Fibroblast of lung (primary cell): ENCODE measurements at regions not wholly inside any gene's neighbourhood (a gene's known extent, or its start where the extent isn't known, plus 50 kb on each side); places are given as distances from the start of the nearest gene placed in this dataset.

ENCODE experiments used
- DNase-seq, 2 donors: peaks; one replicate each; pipeline versions ENCODE4 v3.0.0 to v3.0.0-alpha.2; 2010; ENCODE audit warnings: low read depth in 2 of 2
- H2AFZ ChIP-seq: 2 replicates; pipeline ENCODE4 v1.5.1; 2012; ENCODE audit warnings: low read length, control low read depth, inconsistent platforms
- H3K27ac ChIP-seq: 2 replicates; pipeline ENCODE4 v1.5.1; 2011; ENCODE audit warnings: low read length, control low read depth; ENCODE audit not compliant: insufficient read depth
- H3K27me3 ChIP-seq: 2 replicates; pipeline ENCODE4 v1.5.1; 2011; ENCODE audit warnings: mild to moderate bottlenecking, low read length; ENCODE audit not compliant: control insufficient read depth, insufficient read depth
- H3K36me3 ChIP-seq: 2 replicates; pipeline ENCODE4 v1.5.1; 2011; ENCODE audit warnings: low read length; ENCODE audit not compliant: control insufficient read depth, insufficient read depth
- H3K4me1 ChIP-seq: 2 replicates; pipeline ENCODE4 v1.5.1; 2011; ENCODE audit warnings: low read length; ENCODE audit not compliant: control insufficient read depth, insufficient read depth; ENCODE audit errors: extremely low read depth
- H3K4me2 ChIP-seq: 2 replicates; pipeline ENCODE4 v1.5.1; 2011; ENCODE audit warnings: low read length, control low read depth; ENCODE audit not compliant: insufficient read depth; ENCODE audit errors: extremely low read depth
- H3K4me3 ChIP-seq, 4 experiments: fragments of 200-600 bp in 1 of 4; sonication (generic) in 1 of 4; replicated peaks in 1 of 4; 2 replicates each; pipeline ENCODE4 v1.5.1; 2011 to 2016; ENCODE audit warnings: low read length in 4 of 4, low read depth in 3 of 4, mild to moderate bottlenecking in 3 of 4, control low read depth in 2 of 4, inconsistent platforms in 1 of 4, mixed read lengths in 1 of 4; ENCODE audit not compliant: insufficient read depth in 1 of 4; ENCODE audit errors: control extremely low read depth in 1 of 4
- H3K79me2 ChIP-seq: 2 replicates; pipeline ENCODE4 v1.5.1; 2012; ENCODE audit warnings: mild to moderate bottlenecking, low read length, inconsistent platforms; ENCODE audit not compliant: control insufficient read depth, insufficient read depth
- H3K9ac ChIP-seq: 2 replicates; pipeline ENCODE4 v1.5.1; 2011; ENCODE audit warnings: mild to moderate bottlenecking, low read length, control low read depth; ENCODE audit not compliant: insufficient read depth
- H3K9me3 ChIP-seq: 2 replicates; pipeline ENCODE4 v1.5.1; 2012; ENCODE audit warnings: low read depth, low read length; ENCODE audit not compliant: control insufficient read depth, insufficient read depth
- H4K20me1 ChIP-seq: 2 replicates; pipeline ENCODE4 v1.5.1; 2011; ENCODE audit warnings: low read length; ENCODE audit not compliant: control insufficient read depth, insufficient read depth; ENCODE audit errors: extremely low read depth
- EZH2 ChIP-seq: IDR thresholded peaks from 2 replicates; pipeline ENCODE4 v1.5.1; 2012; ENCODE audit warnings: low read length, control low read depth, mild to moderate bottlenecking; ENCODE audit errors: missing control alignments
- TF ChIP-seq, protein P1 (sequence below), 2 donors: IDR thresholded peaks in 1 of 2; conservative IDR thresholded peaks in 1 of 2; 1 replicate in 1 of 2; 2 replicates in 1 of 2; pipeline ENCODE4 v1.5.1; 2011 to 2012; ENCODE audit warnings: low read length in 2 of 2, control low read depth in 1 of 2, inconsistent platforms in 1 of 2, low read depth in 1 of 2, mild to moderate bottlenecking in 1 of 2

DNA sequence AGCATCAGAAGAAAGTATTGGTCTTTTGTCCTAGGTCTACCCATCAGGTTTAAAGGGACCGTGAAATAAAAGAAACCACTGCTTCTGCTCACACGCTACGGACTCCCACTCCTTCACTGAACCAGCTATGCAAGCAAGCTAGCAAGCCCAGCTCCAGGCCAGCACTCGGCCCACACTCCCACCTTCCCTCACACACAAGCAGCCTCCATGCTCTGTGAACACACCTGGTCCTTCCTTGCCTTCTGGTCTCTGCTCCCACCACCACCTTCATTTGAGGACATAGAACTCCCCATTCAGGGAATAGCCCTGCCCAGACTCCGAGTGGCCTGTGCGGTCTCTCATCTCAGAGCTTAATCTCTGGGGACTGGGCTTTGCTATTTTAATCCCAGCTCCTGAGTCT is 436.4 kb upstream of the CDH4 start:
- no peak overlapping the region for H3K4me3 ChIP-seq
- no peaks in the 10 kb centered on the region for H3K4me1 ChIP-seq
- no peaks in the 10 kb centered on the region for H3K27me3 ChIP-seq
- no peaks in the 10 kb centered on the region for H3K9me3 ChIP-seq
- no peak for TF ChIP-seq EZH2
- TF ChIP-seq, protein P1, sequence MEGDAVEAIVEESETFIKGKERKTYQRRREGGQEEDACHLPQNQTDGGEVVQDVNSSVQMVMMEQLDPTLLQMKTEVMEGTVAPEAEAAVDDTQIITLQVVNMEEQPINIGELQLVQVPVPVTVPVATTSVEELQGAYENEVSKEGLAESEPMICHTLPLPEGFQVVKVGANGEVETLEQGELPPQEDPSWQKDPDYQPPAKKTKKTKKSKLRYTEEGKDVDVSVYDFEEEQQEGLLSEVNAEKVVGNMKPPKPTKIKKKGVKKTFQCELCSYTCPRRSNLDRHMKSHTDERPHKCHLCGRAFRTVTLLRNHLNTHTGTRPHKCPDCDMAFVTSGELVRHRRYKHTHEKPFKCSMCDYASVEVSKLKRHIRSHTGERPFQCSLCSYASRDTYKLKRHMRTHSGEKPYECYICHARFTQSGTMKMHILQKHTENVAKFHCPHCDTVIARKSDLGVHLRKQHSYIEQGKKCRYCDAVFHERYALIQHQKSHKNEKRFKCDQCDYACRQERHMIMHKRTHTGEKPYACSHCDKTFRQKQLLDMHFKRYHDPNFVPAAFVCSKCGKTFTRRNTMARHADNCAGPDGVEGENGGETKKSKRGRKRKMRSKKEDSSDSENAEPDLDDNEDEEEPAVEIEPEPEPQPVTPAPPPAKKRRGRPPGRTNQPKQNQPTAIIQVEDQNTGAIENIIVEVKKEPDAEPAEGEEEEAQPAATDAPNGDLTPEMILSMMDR (conservative IDR thresholded peaks at IDR 0.05 in 1 of 2, IDR thresholded peaks at IDR 0.05 in 1 of 2; ENCODE audit: low read depth in 1 of 2, low read length in 2 of 2): no peak
- H3K79me2 ChIP-seq: no peaks in the 10 kb centered on the region
- no peaks in the 10 kb centered on the region for H4K20me1 ChIP-seq
- no peak overlapping the region for H2AFZ ChIP-seq
- no peak for DNase-seq
- no peak overlapping the region for H3K27ac ChIP-seq
- no peaks in the 10 kb centered on the region for H3K36me3 ChIP-seq
- H3K9ac ChIP-seq: no peak overlapping the region
- H3K4me2 ChIP-seq: no peak overlapping the region

DNA sequence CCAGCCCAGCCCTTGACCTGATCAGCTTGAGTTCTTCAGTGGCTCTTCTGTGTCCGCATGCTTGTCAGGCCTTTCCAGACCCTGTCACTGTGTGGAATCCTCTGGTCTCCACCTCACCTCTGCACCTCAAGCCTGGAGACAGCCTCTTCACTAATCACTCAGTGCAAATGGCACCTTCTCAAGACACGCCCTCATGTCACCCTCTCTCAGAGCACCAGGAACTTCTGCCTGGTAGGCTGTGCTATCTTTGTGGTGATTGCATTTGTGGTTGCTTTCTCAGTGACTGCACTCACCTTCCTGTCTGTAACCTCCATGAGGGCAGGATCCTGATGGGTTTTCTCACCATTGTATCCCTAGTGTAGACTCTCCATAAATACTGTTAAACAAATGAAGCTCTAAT is 435.2 kb upstream of the CDH4 start:
- Histone ChIP-seq H3K27me3 (no peaks in the 10 kb centered on the region), H3K36me3 (no peaks in the 10 kb centered on the region), H3K4me2 (no peak overlapping the region), H3K9me3 (no peaks in the 10 kb centered on the region), H3K4me3 (no peak overlapping the region), H2AFZ (no peak overlapping the region), H4K20me1 (no peaks in the 10 kb centered on the region), H3K4me1 (no peaks in the 10 kb centered on the region), H3K9ac (no peak overlapping the region), H3K27ac (no peak overlapping the region), H3K79me2 (no peaks in the 10 kb centered on the region)
- DNase-seq: no peak
- TF ChIP-seq, protein P1 (conservative IDR thresholded peaks at IDR 0.05 in 1 of 2, IDR thresholded peaks at IDR 0.05 in 1 of 2; ENCODE audit: low read depth in 1 of 2, low read length in 2 of 2): no peak
- TF ChIP-seq EZH2: no peak

DNA sequence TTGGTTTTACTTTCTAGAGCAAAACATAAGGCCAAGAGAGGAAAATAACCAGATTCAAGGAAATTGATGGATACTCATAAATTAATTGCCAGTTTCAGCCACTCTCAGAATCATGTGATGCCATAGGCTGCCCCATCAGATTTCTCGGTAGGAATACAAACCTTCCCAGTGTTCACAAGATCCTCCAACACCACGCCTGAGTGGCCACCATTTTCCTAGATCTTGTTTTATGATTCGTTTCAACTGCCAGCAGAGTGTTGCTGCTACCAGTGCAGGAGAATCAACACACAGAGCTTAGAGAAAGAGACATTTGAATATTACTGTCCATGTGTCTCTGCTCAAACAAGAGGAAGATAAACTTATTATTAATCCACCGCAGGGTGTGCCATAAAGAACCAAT is 434.2 kb upstream of the CDH4 start:
- H3K4me1 ChIP-seq: no peaks in the 10 kb centered on the region
- no peaks in the 10 kb centered on the region for H3K27me3 ChIP-seq
- no peak overlapping the region for H3K4me2 ChIP-seq
- H3K79me2 ChIP-seq: no peaks in the 10 kb centered on the region
- DNase-seq: no peak
- H4K20me1 ChIP-seq: no peaks in the 10 kb centered on the region
- H3K9me3 ChIP-seq: no peaks in the 10 kb centered on the region
- H3K4me3 ChIP-seq: no peak overlapping the region
- H3K27ac ChIP-seq: no peak overlapping the region
- no peak overlapping the region for H3K9ac ChIP-seq
- TF ChIP-seq, protein P1 (conservative IDR thresholded peaks at IDR 0.05 in 1 of 2, IDR thresholded peaks at IDR 0.05 in 1 of 2; ENCODE audit: low read depth in 1 of 2, low read length in 2 of 2): no peak
- TF ChIP-seq EZH2: no peak
- H3K36me3 ChIP-seq: no peaks in the 10 kb centered on the region
- H2AFZ ChIP-seq: no peak overlapping the region
